Panc1 (cell line): ENCODE measurements at regions not wholly inside any gene's neighbourhood (a gene's known extent, or its start where the extent isn't known, plus 50 kb on each side); places are given as distances from the start of the nearest gene placed in this dataset.

ENCODE experiments used
- CTCF ChIP-seq: fragments of 450-650 bp; IDR thresholded peaks from 2 replicates; pipeline ENCODE4 v1.5.1; 2017; ENCODE audit warnings: mild to moderate bottlenecking
- POLR2AphosphoS5 ChIP-seq: IDR thresholded peaks from 2 replicates; pipeline ENCODE4 v1.6.1; 2012; ENCODE audit warnings: mild to moderate bottlenecking, low read depth, low read length, moderate library complexity
- REST ChIP-seq, 2 experiments: IDR thresholded peaks; 2 replicates each; pipeline ENCODE4 v1.6.1; 2011 to 2012; ENCODE audit warnings: low read depth in 2 of 2, control low read depth in 1 of 2, low read length in 1 of 2, mild to moderate bottlenecking in 1 of 2, moderate library complexity in 1 of 2; ENCODE audit not compliant: insufficient read depth in 1 of 2
- SIN3A ChIP-seq: IDR thresholded peaks from 2 replicates; pipeline ENCODE4 v1.6.1; 2012; ENCODE audit warnings: low read depth, mild to moderate bottlenecking, low read length, moderate library complexity, borderline replicate concordance; ENCODE audit not compliant: insufficient read depth
- TCF7L2 ChIP-seq: IDR thresholded peaks from 2 replicates; pipeline ENCODE4 v1.6.1; 2011; ENCODE audit warnings: mild to moderate bottlenecking, low read depth, low read length, inconsistent platforms

GRCh38 chr7:126005064-126005463 lies 1075.4 kb upstream of the POT1 start:
- no peak for TF ChIP-seq CTCF
- no peak for TF ChIP-seq REST (IDR thresholded peaks at IDR 0.05; ENCODE audit: insufficient read depth in 1 of 2, low read depth in 2 of 2, low read length in 1 of 2)
- no peak for TF ChIP-seq POLR2AphosphoS5
- no peak for TF ChIP-seq TCF7L2
- no peak for TF ChIP-seq SIN3A
